Spleen (tissue), 11 donors: ENCODE measurements at regions not wholly inside any gene's neighbourhood (a gene's known extent, or its start where the extent isn't known, plus 50 kb on each side); places are given as distances from the start of the nearest gene placed in this dataset.

Experiments
- DNase-seq: peaks from one replicate; pipeline ENCODE4 v3.0.0-alpha.2; 2020
- H3K27ac ChIP-seq, 8 donors: fragments of 200-600 bp; sonication (generic) in 7 of 8; 1 replicate in 4 of 8; 2 replicates in 4 of 8; pipeline versions ENCODE4 v1.5.0 to v1.8.0; 2016 to 2021; ENCODE audit warnings: inconsistent platforms in 4 of 8, mild to moderate bottlenecking in 4 of 8, moderate library complexity in 1 of 8
- H3K27me3 ChIP-seq, 7 donors: fragments of 200-600 bp; sonication (generic) in 6 of 7; replicated peaks in 1 of 7; 1 replicate in 4 of 7; 2 replicates in 3 of 7; pipeline versions ENCODE4 v1.5.0 to v1.8.0; 2016 to 2021; ENCODE audit warnings: inconsistent platforms in 3 of 7, mild to moderate bottlenecking in 1 of 7
- H3K36me3 ChIP-seq, 6 donors: fragments of 200-600 bp; sonication (generic) in 5 of 6; 1 replicate in 4 of 6; 2 replicates in 2 of 6; pipeline versions ENCODE4 v1.5.0 to v1.8.0; 2016 to 2021; ENCODE audit warnings: inconsistent platforms in 2 of 6
- H3K4me1 ChIP-seq, 6 donors: fragments of 200-600 bp; sonication (generic) in 5 of 6; 1 replicate in 3 of 6; 2 replicates in 3 of 6; pipeline versions ENCODE4 v1.5.0 to v1.8.0; 2016 to 2021; ENCODE audit warnings: inconsistent platforms in 3 of 6
- H3K4me3 ChIP-seq, 8 donors: fragments of 200-600 bp; sonication (generic) in 7 of 8; 1 replicate in 4 of 8; 2 replicates in 4 of 8; pipeline versions ENCODE4 v1.5.0 to v1.8.0; 2016 to 2021; ENCODE audit warnings: inconsistent platforms in 4 of 8, mild to moderate bottlenecking in 4 of 8, moderate library complexity in 2 of 8
- H3K9me3 ChIP-seq, 8 donors: fragments of 200-600 bp; sonication (generic) in 7 of 8; 1 replicate in 4 of 8; 2 replicates in 4 of 8; pipeline versions ENCODE4 v1.5.0 to v1.8.0; 2016 to 2021; ENCODE audit warnings: inconsistent platforms in 4 of 8
- POLR2A ChIP-seq, 3 donors: fragments of 450-650 bp; IDR thresholded peaks; one replicate each; pipeline ENCODE4 v1.5.1; 2017; ENCODE audit warnings: antibody characterized with exemption in 3 of 3, mild to moderate bottlenecking in 1 of 3
- POLR2AphosphoS5 ChIP-seq, 3 donors: sonication (generic); formaldehyde crosslinking; IDR thresholded peaks; one replicate each; pipeline ENCODE4 v1.5.1; 2017; ENCODE audit warnings: antibody characterized with exemption in 3 of 3
- WGBS, 5 donors: extraction: QIAGEN DNeasy Blood & Tissue Kit in 3 of 5; methylation state at CpG; one replicate each; pipeline versions ENCODE4 v1.1.5 to v1.1.7; 2013 to 2018; 5-methylcytosine and 5-hydroxymethylcytosine counted together
- intact Hi-C: fragments of 100-400 bp; cut with DNase I; formaldehyde crosslinking; loops from one replicate; pipeline ENCODE4 v1.15.0; 2023; ENCODE audit warnings: low total_unique reads
- TF ChIP-seq, protein P1 (sequence below), 11 experiments: fragments of 200-600 bp in 7 of 11; fragments of 450-650 bp in 4 of 11; sonication (generic) in 4 of 11; IDR thresholded peaks in 8 of 11; conservative IDR thresholded peaks in 3 of 11; 1 replicate in 7 of 11; 2 replicates in 4 of 11; pipeline versions ENCODE4 v1.4.0 to v1.8.0; 2016 to 2021; ENCODE audit warnings: antibody characterized with exemption in 11 of 11, inconsistent platforms in 4 of 11, mild to moderate bottlenecking in 1 of 11
- donor health status: healthy with polysubstance abuse.
- donor health status: DM: no; HTN: no; CAD: no; lungs with moderate emphysema.
- donor health status: DM: no; HTN: no; CAD: no.
- donor health status: Bipolar disorder and iron deficiency.
- donor health status: healthy.
- donor health status: DM: no; HTN: no; CAD: no.
- donor health status: DM: yes; HTN: yes; CAD: no.

DNA sequence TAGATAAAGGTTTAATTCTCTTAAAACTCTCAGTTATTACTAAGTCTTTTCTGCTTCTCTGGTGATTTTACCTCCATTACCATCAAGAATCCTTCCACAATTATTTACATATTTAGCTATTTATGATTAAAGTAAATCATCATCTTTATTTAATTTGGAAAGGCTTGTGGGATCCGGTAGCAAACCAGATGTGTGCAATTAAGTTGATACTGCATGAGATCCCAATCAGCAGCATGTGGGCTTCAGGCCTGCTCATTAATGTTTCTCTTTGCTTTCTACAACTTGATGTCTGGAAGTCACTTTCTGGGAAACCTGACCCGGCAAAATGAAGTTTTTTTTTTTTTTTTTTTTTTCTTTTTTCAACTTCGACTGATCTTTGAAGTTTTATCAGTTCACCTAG lies 558.4 kb upstream of the ANO5 start:
- H3K36me3 ChIP-seq = no peaks in the 10 kb centered on the region
- intact Hi-C loops = no loop called here

DNA sequence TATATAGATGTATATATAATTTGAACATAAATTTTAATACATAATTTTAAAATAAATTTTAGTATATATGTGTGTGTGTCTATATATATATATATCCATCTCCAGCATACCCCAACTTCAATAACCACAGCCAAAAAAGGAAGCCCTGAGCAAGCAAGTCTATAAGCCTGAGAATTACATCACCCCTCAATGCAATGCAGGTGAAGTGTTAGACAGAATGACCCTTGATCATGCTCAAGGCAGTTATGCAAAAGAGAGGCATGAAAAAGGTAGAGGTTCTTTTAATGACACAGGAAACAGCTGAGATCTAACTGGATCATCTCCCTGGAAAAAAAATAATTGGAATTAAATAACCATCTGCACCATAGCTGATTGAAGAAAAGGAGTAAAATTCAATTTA lies 557.9 kb upstream of the ANO5 start:
- intact Hi-C loops = no loop called here
- H3K36me3 ChIP-seq = no peaks in the 10 kb centered on the region
- no peak for DNase-seq
- no peak overlapping the region for H3K4me3 ChIP-seq
- no peaks in the 10 kb centered on the region for H3K4me1 ChIP-seq
- H3K27ac ChIP-seq = no peak overlapping the region
- TF ChIP-seq, protein P1, sequence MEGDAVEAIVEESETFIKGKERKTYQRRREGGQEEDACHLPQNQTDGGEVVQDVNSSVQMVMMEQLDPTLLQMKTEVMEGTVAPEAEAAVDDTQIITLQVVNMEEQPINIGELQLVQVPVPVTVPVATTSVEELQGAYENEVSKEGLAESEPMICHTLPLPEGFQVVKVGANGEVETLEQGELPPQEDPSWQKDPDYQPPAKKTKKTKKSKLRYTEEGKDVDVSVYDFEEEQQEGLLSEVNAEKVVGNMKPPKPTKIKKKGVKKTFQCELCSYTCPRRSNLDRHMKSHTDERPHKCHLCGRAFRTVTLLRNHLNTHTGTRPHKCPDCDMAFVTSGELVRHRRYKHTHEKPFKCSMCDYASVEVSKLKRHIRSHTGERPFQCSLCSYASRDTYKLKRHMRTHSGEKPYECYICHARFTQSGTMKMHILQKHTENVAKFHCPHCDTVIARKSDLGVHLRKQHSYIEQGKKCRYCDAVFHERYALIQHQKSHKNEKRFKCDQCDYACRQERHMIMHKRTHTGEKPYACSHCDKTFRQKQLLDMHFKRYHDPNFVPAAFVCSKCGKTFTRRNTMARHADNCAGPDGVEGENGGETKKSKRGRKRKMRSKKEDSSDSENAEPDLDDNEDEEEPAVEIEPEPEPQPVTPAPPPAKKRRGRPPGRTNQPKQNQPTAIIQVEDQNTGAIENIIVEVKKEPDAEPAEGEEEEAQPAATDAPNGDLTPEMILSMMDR (IDR thresholded peaks at IDR 0.05 in 8 of 11, conservative IDR thresholded peaks at IDR 0.05 in 3 of 11) = no peak
- no peak for TF ChIP-seq POLR2AphosphoS5 (IDR thresholded peaks at IDR 0.05)
- TF ChIP-seq POLR2A (IDR thresholded peaks at IDR 0.05) = no peak
- no peaks in the 10 kb centered on the region for H3K9me3 ChIP-seq
- no peaks in the 10 kb centered on the region for H3K27me3 ChIP-seq

More for the DNA sequence above, 558.4 kb upstream of the ANO5 start:
- DNase-seq = no peak
- Histone ChIP-seq H3K27me3 (no peaks in the 10 kb centered on the region), H3K4me1 (no peaks in the 10 kb centered on the region), H3K4me3 (no peak overlapping the region), H3K9me3 (no peaks in the 10 kb centered on the region), H3K27ac (no peak overlapping the region)
- WGBS, 5 donors = 78 to 90% (median 80%) methylated on average over 3 of the region's 3 CpGs
- TF ChIP-seq POLR2AphosphoS5 (IDR thresholded peaks at IDR 0.05) = no peak

DNA sequence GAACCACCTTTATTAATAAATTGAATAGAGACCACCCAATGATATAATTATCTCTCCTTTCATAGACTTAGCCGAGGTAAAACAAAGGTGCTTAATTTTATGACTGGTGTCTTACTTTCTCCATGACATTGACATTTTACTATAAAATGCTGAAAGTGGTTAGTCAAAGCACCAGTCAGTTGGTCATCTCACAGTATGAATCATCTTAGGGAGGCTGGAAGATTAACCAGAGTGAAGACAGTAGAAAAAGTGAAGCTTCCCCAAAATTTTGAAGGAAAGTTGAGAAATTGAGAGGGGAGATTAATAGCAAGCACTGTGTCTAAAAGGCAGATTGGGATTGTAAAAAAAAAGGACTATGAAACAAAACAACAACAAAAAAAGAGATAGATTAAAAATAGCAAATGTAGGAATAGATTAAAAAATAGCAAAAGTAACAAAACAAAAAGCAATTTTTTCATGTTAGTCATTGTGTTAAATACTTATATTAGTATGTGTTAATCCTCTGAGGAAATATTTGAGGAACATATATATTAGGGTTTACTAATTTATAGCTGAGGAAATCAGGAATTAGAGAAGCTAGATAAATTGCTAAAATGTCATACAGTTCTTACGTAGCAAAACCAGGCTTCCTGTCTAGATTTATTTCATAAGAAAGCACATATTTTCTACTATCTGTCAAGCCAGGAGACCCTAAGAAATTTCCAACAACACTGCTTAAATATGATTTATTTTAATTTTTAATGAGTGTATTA lies 557.3 kb upstream of the ANO5 start:
- Histone ChIP-seq H3K4me3 (no peak overlapping the region), H3K9me3 (no peaks in the 10 kb centered on the region), H3K36me3 (no peaks in the 10 kb centered on the region), H3K27ac (no peak overlapping the region), H3K4me1 (no peaks in the 10 kb centered on the region), H3K27me3 (no peaks in the 10 kb centered on the region)
- intact Hi-C loops = no loop called here
- TF ChIP-seq, protein P1 (IDR thresholded peaks at IDR 0.05 in 8 of 11, conservative IDR thresholded peaks at IDR 0.05 in 3 of 11) = no peak
- no peak for TF ChIP-seq POLR2AphosphoS5 (IDR thresholded peaks at IDR 0.05)
- no peak for TF ChIP-seq POLR2A (IDR thresholded peaks at IDR 0.05)
- no peak for DNase-seq
- 21 to 58% (median 48%) methylated on average over 2 of the region's 2 CpGs for WGBS, 5 donors

DNA sequence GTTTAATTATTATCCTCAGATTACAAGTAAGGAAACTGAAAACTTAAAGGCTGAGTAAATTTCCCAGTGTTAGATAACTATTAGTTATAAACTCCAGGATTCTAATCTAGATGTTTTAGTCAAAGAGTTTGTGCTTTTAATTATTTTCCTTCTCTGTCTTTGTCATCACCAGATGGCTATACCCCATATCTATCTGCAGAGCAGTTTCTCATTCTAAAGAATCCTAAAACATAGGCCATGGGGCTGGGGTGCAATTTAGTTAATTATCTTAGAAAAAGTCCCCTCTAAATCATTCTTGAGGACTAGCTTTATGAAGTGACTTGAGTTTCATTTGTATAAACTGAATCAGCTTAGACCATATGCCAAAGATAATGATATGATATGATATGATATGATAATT lies 556.3 kb upstream of the ANO5 start:
- no peak for DNase-seq
- Histone ChIP-seq H3K36me3 (no peaks in the 10 kb centered on the region), H3K9me3 (no peaks in the 10 kb centered on the region), H3K4me1 (no peaks in the 10 kb centered on the region), H3K4me3 (no peak overlapping the region), H3K27me3 (no peaks in the 10 kb centered on the region), H3K27ac (no peak overlapping the region)
- intact Hi-C loops = no loop called here
- TF ChIP-seq, protein P1 (IDR thresholded peaks at IDR 0.05 in 8 of 11, conservative IDR thresholded peaks at IDR 0.05 in 3 of 11) = no peak
- TF ChIP-seq POLR2AphosphoS5 (IDR thresholded peaks at IDR 0.05) = no peak
- TF ChIP-seq POLR2A (IDR thresholded peaks at IDR 0.05) = no peak
